Lower leg skin (tissue), 3 donors: ENCODE measurements at regions not wholly inside any gene's neighbourhood (a gene's known extent, or its start where the extent isn't known, plus 50 kb on each side); places are given as distances from the start of the nearest gene placed in this dataset.

Experiments used
- POLR2A ChIP-seq, 2 donors: fragments of 450-650 bp; IDR thresholded peaks; one replicate each; pipeline ENCODE4 v1.6.1; 2016 to 2017; ENCODE audit warnings: antibody characterized with exemption in 2 of 2, mild to moderate bottlenecking in 1 of 2, moderate library complexity in 1 of 2
- TF ChIP-seq, protein P1 (sequence below), 3 donors: fragments of 450-650 bp; IDR thresholded peaks; one replicate each; pipeline ENCODE4 v1.5.1; 2016; ENCODE audit warnings: antibody characterized with exemption in 3 of 3, mild to moderate bottlenecking in 3 of 3, moderate library complexity in 2 of 3

DNA sequence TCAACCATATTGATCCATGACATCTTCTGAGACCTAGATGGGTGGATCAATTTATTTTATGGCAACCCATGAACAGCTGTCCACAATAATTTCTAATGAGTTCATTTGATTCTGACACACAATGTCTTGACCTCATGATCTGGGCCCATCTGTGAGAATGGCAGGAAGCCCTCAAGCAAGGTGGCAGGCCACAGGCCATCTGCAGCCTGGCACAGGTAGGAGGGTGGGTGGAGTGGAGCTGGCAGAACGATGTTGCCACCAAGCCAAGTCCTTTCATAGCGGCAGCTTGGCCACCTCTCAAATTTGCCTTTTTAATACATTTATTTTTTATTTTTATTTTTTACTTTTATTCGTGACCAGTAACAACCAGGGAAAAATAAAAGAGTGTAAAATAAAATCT, 1181.6 kb upstream of the SORCS1 start:
- TF ChIP-seq, protein P1, sequence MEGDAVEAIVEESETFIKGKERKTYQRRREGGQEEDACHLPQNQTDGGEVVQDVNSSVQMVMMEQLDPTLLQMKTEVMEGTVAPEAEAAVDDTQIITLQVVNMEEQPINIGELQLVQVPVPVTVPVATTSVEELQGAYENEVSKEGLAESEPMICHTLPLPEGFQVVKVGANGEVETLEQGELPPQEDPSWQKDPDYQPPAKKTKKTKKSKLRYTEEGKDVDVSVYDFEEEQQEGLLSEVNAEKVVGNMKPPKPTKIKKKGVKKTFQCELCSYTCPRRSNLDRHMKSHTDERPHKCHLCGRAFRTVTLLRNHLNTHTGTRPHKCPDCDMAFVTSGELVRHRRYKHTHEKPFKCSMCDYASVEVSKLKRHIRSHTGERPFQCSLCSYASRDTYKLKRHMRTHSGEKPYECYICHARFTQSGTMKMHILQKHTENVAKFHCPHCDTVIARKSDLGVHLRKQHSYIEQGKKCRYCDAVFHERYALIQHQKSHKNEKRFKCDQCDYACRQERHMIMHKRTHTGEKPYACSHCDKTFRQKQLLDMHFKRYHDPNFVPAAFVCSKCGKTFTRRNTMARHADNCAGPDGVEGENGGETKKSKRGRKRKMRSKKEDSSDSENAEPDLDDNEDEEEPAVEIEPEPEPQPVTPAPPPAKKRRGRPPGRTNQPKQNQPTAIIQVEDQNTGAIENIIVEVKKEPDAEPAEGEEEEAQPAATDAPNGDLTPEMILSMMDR (IDR thresholded peaks at IDR 0.05) = no peak
- TF ChIP-seq POLR2A (IDR thresholded peaks at IDR 0.05) = no peak
